HL-60 (cell line): ENCODE measurements at regions not wholly inside any gene's neighbourhood (a gene's known extent, or its start where the extent isn't known, plus 50 kb on each side); places are given as distances from the start of the nearest gene placed in this dataset.

Experiments used
- CTCF ChIP-seq: IDR thresholded peaks from one replicate; pipeline ENCODE4 v1.5.1; 2011; ENCODE audit warnings: low read length, control low read depth, inconsistent platforms; ENCODE audit not compliant: insufficient read depth
- GABPA ChIP-seq: IDR thresholded peaks from 2 replicates; pipeline ENCODE4 v1.6.1; 2012; ENCODE audit warnings: low read depth
- POLR2AphosphoS5 ChIP-seq: IDR thresholded peaks from 2 replicates; pipeline ENCODE4 v1.6.1; 2012; ENCODE audit warnings: low read depth
- SPI1 ChIP-seq: IDR thresholded peaks from 2 replicates; pipeline ENCODE4 v1.6.1; 2012; ENCODE audit warnings: low read depth, mild to moderate bottlenecking, borderline replicate concordance

- TF ChIP-seq CTCF (no peak), POLR2AphosphoS5 (no peak), GABPA (no peak), SPI1 (no peak)
Measured at GRCh38 chr16:6265968-6266367, 1066.7 kb upstream of the RBFOX1 start.
